ENCODE measurements at regions not wholly inside any gene's neighbourhood (a gene's known extent, or its start where the extent isn't known, plus 50 kb on each side); places are given as distances from the start of the nearest gene placed in this dataset.

GRCh38 chr4:22574424-22574823 is 58.6 kb upstream of the ADGRA3 start:
- no peak for TF ChIP-seq YY1 (IDR thresholded peaks at IDR 0.05; ENCODE audit: insufficient read depth, insufficient read length)
- no peak for TF ChIP-seq SUZ12 (IDR thresholded peaks at IDR 0.05; ENCODE audit: extremely low read depth, insufficient read depth, insufficient read length)

Data from NT2/D1 (cell line).